Right atrium auricular region (tissue), 2 donors: ENCODE measurements at regions not wholly inside any gene's neighbourhood (a gene's known extent, or its start where the extent isn't known, plus 50 kb on each side); places are given as distances from the start of the nearest gene placed in this dataset.

ENCODE experiments used
- DNase-seq: peaks from one replicate; pipeline ENCODE4 v3.0.0-alpha.2; 2019; ENCODE audit warnings: low spot score
- H3K27ac ChIP-seq, 2 donors: fragments of 200-600 bp; sonication (generic); 1 replicate in 1 of 2; 2 replicates in 1 of 2; pipeline ENCODE4 v1.5.1; 2016 to 2019
- H3K27me3 ChIP-seq, 2 donors: fragments of 200-600 bp; sonication (generic); one replicate each; pipeline versions ENCODE4 v1.5.1 to v1.6.0; 2017 to 2019
- H3K36me3 ChIP-seq: fragments of 200-600 bp; sonication (generic); one replicate; pipeline ENCODE4 v1.5.1; 2016
- H3K4me1 ChIP-seq, 2 donors: fragments of 200-600 bp; sonication (generic); one replicate each; pipeline versions ENCODE4 v1.5.1 to v1.6.0; 2017 to 2019
- H3K4me3 ChIP-seq, 2 donors: fragments of 200-600 bp; sonication (generic); 1 replicate in 1 of 2; 2 replicates in 1 of 2; pipeline ENCODE4 v1.5.1; 2017 to 2019; ENCODE audit warnings: mild to moderate bottlenecking in 1 of 2, moderate library complexity in 1 of 2
- H3K9me3 ChIP-seq, 2 donors: fragments of 200-600 bp; sonication (generic); one replicate each; pipeline ENCODE4 v1.5.1; 2019
- TF ChIP-seq, protein P1 (sequence below), 2 donors: fragments of 200-600 bp; sonication (generic); IDR thresholded peaks; one replicate each; pipeline ENCODE4 v1.5.1; 2019; ENCODE audit warnings: antibody characterized with exemption in 2 of 2

DNA sequence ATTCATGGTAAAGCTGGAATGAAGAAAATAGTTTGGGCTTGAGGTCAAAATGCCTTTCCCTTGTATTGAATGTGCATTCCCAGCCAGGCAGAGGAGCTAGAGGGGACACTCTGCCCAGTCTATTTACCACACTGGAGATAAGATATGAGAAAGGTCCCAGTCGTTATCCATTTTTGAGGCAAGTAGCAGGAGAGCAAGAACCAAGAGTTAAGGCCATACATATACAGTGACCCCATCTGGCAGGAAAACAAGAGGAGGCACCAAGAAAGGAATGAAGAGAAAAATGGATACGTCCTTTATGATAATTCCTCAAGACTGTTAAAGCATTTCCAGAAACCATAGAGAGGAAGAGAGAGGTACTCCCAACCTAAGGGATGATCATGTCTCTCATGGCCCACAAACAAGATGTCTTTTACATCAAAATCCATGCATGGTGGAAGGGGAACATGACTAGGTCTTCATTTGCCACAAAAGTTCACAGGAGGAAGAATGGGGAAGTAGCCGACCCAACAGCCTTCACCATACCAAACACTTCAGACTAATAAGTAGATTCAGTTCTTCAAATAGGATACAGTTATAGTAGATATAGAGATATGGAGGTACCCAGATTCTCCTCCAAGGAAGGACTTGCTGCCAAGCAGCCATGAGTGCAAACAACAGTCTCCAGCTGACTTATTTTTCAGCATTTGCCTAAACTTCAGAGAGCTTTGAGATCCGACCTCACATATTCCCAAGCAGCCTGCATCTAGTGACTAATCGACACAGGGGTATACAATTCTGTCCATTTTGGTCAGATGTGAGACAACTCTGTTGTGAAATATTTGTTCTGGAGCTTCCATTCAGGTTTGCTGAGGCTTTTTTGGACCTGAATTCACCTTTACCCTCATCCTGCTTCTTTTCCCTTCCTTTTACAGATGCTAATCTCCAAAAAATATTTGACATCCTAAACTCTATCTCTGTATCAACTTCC lies 61.1 kb upstream of the CCDC71L start:
- Histone ChIP-seq H3K36me3 (no peaks in the 10 kb centered on the region), H3K27ac (no peak overlapping the region), H3K4me1 (peaks cover 0 to 15% of the 10 kb centered on the region in 2 donors), H3K4me3 (no peak overlapping the region), H3K9me3 (no peaks in the 10 kb centered on the region), H3K27me3 (no peaks in the 10 kb centered on the region)
- DNase-seq, result no peak
- TF ChIP-seq, protein P1, sequence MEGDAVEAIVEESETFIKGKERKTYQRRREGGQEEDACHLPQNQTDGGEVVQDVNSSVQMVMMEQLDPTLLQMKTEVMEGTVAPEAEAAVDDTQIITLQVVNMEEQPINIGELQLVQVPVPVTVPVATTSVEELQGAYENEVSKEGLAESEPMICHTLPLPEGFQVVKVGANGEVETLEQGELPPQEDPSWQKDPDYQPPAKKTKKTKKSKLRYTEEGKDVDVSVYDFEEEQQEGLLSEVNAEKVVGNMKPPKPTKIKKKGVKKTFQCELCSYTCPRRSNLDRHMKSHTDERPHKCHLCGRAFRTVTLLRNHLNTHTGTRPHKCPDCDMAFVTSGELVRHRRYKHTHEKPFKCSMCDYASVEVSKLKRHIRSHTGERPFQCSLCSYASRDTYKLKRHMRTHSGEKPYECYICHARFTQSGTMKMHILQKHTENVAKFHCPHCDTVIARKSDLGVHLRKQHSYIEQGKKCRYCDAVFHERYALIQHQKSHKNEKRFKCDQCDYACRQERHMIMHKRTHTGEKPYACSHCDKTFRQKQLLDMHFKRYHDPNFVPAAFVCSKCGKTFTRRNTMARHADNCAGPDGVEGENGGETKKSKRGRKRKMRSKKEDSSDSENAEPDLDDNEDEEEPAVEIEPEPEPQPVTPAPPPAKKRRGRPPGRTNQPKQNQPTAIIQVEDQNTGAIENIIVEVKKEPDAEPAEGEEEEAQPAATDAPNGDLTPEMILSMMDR (IDR thresholded peaks at IDR 0.05), result no peak

DNA sequence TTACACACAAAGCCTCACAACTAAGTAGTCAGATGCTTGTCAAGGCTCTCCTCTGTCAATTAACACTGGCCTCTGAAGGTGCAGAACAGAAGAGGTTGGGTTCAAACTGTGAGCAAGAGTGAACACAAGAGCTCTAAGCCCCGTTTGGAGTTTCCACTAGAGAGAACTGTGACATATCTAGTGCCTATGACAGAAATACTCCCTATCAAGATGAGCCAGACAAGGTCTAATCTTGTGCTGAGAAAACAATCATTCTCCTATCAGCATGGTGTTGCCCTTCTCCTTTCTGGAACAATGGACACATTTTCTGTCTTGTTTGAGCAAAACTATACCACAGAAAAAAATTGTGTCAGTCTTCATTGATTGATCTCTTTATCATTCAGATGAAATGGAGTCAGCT lies 62.4 kb upstream of the CCDC71L start:
- DNase-seq, result no peak
- Histone ChIP-seq H3K9me3 (no peaks in the 10 kb centered on the region), H3K4me1 (peaks cover 0 to 5% of the 10 kb centered on the region in 2 donors), H3K36me3 (no peaks in the 10 kb centered on the region), H3K27me3 (no peaks in the 10 kb centered on the region), H3K4me3 (no peak overlapping the region), H3K27ac (no peak overlapping the region)
- TF ChIP-seq, protein P1 (IDR thresholded peaks at IDR 0.05), result no peak

DNA sequence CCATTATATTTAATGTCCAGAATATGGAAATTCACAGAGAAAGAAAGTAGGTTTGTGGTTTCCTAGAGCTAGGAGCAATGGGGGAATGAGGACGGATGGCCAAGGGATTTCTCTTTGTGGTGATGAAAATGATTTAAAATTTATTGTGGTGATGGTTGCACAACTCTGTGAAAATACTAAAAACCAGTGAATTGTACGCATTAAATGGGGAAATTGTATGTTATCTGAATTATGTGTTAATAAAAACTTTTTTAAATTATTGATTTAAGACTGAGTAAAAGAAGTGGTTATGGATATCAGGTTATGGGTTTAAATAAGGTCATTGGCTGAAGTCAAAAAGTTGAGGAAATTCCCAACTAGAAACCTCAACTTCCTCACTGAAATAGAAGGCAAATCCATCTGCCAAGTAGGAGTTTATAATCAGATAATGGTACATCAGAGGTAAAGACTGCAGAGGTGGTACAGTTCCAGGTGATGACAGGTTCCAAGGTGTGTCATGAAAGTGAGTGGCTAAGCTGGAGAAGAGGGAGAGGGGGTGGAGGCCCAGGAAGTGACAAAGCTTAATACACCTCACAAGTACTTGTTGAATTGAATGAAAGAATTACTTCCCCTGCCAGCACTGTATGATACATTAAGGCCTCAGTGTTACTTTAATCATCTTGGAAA lies 68.9 kb upstream of the CCDC71L start:
- Histone ChIP-seq H3K4me3 (no peak overlapping the region), H3K4me1 (peaks cover 0 to 13% of the 10 kb centered on the region in 2 donors), H3K9me3 (no peaks in the 10 kb centered on the region), H3K27ac (no peak overlapping the region), H3K36me3 (no peaks in the 10 kb centered on the region), H3K27me3 (no peaks in the 10 kb centered on the region)
- no peak for DNase-seq
- TF ChIP-seq, protein P1 (IDR thresholded peaks at IDR 0.05), result no peak

DNA sequence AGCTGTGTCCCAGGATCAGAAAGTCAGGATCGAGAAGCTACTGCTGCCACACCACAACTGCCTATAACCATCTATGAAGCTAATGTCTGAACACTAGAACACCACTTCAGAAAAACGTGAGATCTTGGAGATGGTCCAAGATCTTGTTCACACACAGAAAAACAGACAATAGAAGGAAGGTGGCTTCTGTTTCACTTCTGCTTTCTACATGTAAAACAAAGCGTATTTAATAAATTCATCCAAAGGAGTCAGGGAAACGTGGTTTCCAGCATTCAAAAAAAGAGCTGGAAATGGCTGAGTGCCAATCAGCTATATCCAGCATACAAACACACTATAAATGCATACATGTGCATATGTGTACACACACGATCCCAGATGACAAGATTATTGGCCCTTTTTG lies 70.2 kb upstream of the CCDC71L start:
- Histone ChIP-seq H3K36me3 (no peaks in the 10 kb centered on the region), H3K4me1 (peaks cover 0 to 13% of the 10 kb centered on the region in 2 donors), H3K27ac (no peak overlapping the region), H3K27me3 (no peaks in the 10 kb centered on the region), H3K4me3 (no peak overlapping the region), H3K9me3 (no peaks in the 10 kb centered on the region)
- DNase-seq, result no peak
- TF ChIP-seq, protein P1 (IDR thresholded peaks at IDR 0.05), result no peak

DNA sequence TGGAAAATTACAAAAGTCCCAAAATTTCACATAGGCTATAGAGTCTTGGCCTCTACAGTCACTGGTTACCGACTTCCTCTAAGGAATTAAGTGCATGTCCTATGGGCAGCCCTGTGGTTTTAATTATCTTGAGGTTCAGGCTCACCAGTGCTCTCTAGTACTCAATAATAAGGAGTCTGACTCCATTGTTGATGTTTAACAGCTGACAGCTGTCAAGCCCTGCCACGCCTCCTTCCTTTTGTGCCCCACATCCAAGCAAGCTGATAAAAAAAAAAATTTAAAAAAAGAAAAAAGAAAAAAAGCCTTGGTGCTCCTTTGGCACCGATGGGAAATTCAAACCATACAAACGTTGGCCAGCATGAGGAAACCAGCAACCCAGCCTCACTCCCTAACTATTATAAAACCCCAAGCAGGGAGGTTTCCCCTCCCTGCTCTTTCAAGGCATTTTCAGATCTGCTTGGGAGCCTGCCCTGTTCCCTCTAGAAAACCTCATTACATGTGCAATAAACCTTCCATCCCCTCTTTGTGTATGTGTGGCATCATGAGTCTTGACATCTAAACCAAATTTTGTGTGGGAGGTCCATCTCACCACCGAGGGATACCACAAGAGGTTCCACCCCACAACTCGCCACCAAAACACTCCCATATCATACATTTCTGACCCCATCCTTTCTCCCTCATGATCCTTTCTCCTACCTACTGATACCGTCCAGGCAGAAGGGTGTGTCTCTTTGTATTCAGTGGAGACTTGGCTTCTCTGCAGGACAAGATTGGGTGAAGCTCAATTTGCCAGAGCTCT lies 70.9 kb upstream of the CCDC71L start:
- H3K4me1 ChIP-seq, result peaks cover 0 to 13% of the 10 kb centered on the region in 2 donors
- no peak overlapping the region for H3K4me3 ChIP-seq
- TF ChIP-seq, protein P1 (IDR thresholded peaks at IDR 0.05), result no peak
- no peaks in the 10 kb centered on the region for H3K9me3 ChIP-seq
- no peak for DNase-seq
- H3K36me3 ChIP-seq, result no peaks in the 10 kb centered on the region
- H3K27me3 ChIP-seq, result no peaks in the 10 kb centered on the region
- no peak overlapping the region for H3K27ac ChIP-seq
